Hematopoietic multipotent progenitor cell treated with erythropoietin and hydrocortisone succinate and interleukin-3 and kit ligand, for 8 days (in vitro differentiated cells): ENCODE measurements at regions not wholly inside any gene's neighbourhood (a gene's known extent, or its start where the extent isn't known, plus 50 kb on each side); places are given as distances from the start of the nearest gene placed in this dataset.
"Not testable (repeated sequence)": the region's sequence is repeated elsewhere in the genome, so short reads cannot be mapped to it uniquely, and the experiment has no call there.

Experiments
- DNase-seq: peaks from one replicate; pipeline ENCODE4 v3.0.0-alpha.2; 2015

- DNase-seq = no peak
Measured at GRCh38 chr15:62272290-62272689, 107.2 kb upstream of the C2CD4B start.

- DNase-seq = no peak
Measured at GRCh38 chr15:62275831-62276230, 110.7 kb upstream of the C2CD4B start.

- DNase-seq = no peak
Measured at GRCh38 chr15:62277816-62278394, 112.8 kb upstream of the C2CD4B start.

GRCh38 chr15:62278534-62278933 is 113.4 kb upstream of the C2CD4B start:
- DNase-seq = no peak

GRCh38 chr15:62279041-62279440 is 114.0 kb upstream of the C2CD4B start:
- no peak for DNase-seq

- DNase-seq = no peak
Measured at GRCh38 chr15:62280625-62281024, 115.5 kb upstream of the C2CD4B start.

GRCh38 chr15:62281801-62282200 is 116.7 kb upstream of the C2CD4B start:
- not testable (repeated sequence) for DNase-seq

- DNase-seq = no peak
Measured at GRCh38 chr15:62287066-62287857, 122.2 kb upstream of the C2CD4B start.

GRCh38 chr15:62288361-62289017 is 123.4 kb upstream of the C2CD4B start:
- DNase-seq = no peak

GRCh38 chr15:62291262-62291661 is 126.2 kb upstream of the C2CD4B start:
- no peak for DNase-seq

GRCh38 chr15:62296756-62297507 is 131.8 kb upstream of the C2CD4B start:
- DNase-seq = no peak

- no peak for DNase-seq
Measured at GRCh38 chr15:62297522-62297921, 132.4 kb upstream of the C2CD4B start.

GRCh38 chr15:62297933-62298332 is 132.8 kb upstream of the C2CD4B start:
- no peak for DNase-seq

GRCh38 chr15:62298811-62299210 is 133.7 kb upstream of the C2CD4B start:
- DNase-seq = no peak

- DNase-seq = no peak
Measured at GRCh38 chr15:62299541-62299940, 134.5 kb upstream of the C2CD4B start.

GRCh38 chr15:62301993-62302675 is 137.0 kb upstream of the C2CD4B start:
- no peak for DNase-seq

GRCh38 chr15:62306851-62307504 is 141.9 kb upstream of the C2CD4B start:
- peak; percentile 65 for DNase-seq

GRCh38 chr15:62307551-62307950 is 142.5 kb upstream of the C2CD4B start:
- no peak for DNase-seq

GRCh38 chr15:62316413-62317060 is 151.5 kb upstream of the C2CD4B start:
- DNase-seq = no peak

GRCh38 chr15:62320259-62320658 is 155.2 kb upstream of the C2CD4B start:
- DNase-seq = no peak

- DNase-seq = no peak
Measured at GRCh38 chr15:62323353-62323890, 158.3 kb upstream of the C2CD4B start.
